GM19467 (cell line): ENCODE measurements at regions not wholly inside any gene's neighbourhood (a gene's known extent, or its start where the extent isn't known, plus 50 kb on each side); places are given as distances from the start of the nearest gene placed in this dataset.
"Not testable (repeated sequence)": the region's sequence is repeated elsewhere in the genome, so short reads cannot be mapped to it uniquely, and the experiment has no call there.

ENCODE experiments used
- ATAC-seq: cut with Tn5 transposase; IDR thresholded peaks from one replicate; pipeline ENCODE4 v1.9.1; 2021; ENCODE audit warnings: mild to moderate bottlenecking, moderate library complexity; ENCODE audit not compliant: unreplicated experiment

DNA sequence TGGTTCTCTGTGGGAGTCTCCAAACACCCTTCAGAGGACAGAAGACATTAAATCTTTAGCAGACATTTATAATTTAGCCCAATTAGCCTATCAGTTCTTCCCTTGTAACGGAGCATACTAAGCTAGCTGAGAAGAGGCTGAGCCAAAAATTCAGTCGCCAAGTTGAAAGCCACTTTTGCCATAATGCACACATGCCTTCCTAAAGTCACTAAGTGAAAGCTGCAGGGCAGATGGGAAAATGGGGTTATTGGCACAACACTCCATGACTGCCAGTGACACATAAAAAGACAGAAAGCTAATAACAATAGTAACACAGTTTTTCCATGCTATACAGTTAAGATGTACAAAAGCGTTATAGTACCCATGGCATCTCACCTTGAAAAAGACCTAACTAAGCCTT lies 176.2 kb downstream of the DIRAS2 start:
- no peak for ATAC-seq

- no peak for ATAC-seq
Observed at GRCh38 chr9:90469435-90469834, 173.2 kb downstream of the DIRAS2 start.

DNA sequence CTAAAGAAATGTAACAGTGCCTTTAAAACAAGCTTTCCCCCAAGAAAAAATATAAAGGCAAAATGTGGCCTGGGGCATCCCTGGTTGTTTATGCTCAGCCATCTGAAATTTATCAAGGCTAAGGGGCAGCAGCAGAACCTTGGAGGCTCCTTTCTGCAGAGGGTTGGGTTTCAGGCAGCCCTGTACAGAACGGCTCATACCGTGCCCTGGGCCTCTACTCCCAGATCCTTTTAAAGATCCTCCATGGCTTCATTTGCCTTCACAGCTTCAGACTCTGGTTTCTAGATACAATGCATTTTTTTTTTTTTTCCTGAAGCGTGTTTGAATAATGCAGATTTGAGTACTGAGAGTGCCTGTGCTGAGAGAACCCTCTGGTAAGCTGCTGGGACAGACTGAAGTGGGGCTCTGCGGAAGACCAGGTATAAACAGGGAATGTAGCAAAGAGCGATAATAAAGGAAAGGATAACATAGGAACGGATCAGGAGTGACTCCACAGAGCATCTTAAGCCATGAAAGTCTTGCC lies 172.7 kb downstream of the DIRAS2 start:
- no peak for ATAC-seq

DNA sequence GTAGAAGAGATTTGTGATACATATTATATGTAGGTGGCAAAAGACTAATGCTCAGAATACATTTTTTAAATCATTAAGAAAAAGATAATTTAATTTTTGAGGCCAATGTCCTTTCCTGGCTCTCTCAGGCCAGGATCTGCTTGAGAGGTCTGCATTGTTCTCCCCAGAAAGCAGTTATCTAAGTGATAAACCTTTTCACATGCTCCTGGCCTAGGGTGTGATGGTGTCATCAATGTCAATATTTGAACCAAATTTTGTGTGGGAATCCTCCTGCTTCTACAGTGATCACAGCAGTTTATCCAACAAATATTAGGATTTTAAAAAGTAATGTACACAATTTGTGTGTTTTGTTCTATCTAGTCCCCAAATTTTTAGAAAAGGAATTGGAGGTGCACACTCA lies 166.6 kb downstream of the DIRAS2 start:
- ATAC-seq, result no peak

GRCh38 chr9:90477535-90477934 lies 165.1 kb downstream of the DIRAS2 start:
- ATAC-seq, result no peak

GRCh38 chr9:90478821-90479220 lies 163.8 kb downstream of the DIRAS2 start:
- ATAC-seq, result no peak

DNA sequence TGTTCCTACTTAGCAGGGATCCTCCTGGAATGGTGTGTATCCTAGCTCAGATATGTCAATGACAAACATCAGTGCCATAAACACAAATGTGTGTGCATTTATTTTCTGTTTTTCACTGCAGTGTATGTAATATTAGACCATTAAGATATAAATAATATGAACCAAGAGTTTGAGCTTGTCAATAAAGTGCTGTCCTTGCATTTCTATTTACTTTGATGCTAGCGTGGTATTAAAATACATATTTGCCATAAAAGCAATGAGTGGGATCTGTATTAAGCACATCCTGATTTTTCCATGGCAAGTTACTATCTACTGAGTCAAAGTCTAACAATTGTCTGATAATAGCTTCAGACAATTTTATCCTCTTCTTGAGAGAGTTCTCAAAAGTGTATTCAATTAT lies 157.6 kb downstream of the DIRAS2 start:
- no peak for ATAC-seq

- ATAC-seq, result no peak
Observed at GRCh38 chr9:90489066-90489465, 153.6 kb downstream of the DIRAS2 start.

GRCh38 chr9:90499761-90500160 lies 142.9 kb downstream of the DIRAS2 start:
- ATAC-seq, result no peak

GRCh38 chr9:90502134-90502533 lies 140.5 kb downstream of the DIRAS2 start:
- no peak for ATAC-seq

- peak; percentile 67 for ATAC-seq
Observed at GRCh38 chr9:90504486-90504885, 138.1 kb downstream of the DIRAS2 start.

GRCh38 chr9:90505695-90506094 lies 136.9 kb downstream of the DIRAS2 start:
- no peak for ATAC-seq

- not testable (repeated sequence) for ATAC-seq
Observed at GRCh38 chr9:90506402-90506801, 136.2 kb downstream of the DIRAS2 start.

DNA sequence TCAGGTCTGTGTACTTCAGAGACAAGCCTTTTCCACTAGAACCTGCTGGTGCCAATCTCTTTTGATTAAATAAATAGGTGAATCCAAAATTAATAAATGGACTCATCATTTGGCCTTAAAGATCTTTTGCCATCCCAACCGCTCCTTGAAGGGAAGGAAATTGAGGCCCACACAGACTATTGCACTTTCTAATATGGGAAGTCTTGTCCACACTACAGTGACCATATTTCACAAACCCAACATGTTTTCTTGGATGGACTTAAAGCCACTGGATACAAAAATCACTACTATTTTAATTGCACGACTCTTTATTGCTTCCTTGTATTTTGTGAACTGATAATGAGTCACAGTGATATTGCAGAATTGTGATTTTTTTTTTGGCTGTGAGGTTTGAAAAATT lies 135.0 kb downstream of the DIRAS2 start:
- no peak for ATAC-seq

DNA sequence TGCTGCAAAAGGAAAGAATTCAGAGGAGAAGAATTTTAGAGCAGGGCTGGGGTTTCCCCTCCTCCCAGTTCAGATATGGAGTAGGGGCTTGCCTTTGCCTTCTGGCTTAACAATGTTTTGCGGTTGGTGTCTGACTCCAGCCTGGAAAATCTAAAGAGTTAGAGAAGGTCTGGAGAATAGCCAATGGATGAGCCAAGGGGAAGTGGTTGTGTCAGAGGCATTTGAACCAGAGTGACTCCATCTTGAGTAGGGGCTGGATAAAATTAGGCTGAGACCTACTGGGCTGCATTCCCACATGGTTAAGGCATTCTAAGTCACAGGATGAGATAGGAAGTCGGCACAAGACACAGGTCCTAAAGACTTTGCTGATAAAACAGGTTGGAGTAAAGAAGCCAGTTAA lies 133.7 kb downstream of the DIRAS2 start:
- ATAC-seq, result no peak

GRCh38 chr9:90511711-90512110 lies 130.9 kb downstream of the DIRAS2 start:
- no peak for ATAC-seq

DNA sequence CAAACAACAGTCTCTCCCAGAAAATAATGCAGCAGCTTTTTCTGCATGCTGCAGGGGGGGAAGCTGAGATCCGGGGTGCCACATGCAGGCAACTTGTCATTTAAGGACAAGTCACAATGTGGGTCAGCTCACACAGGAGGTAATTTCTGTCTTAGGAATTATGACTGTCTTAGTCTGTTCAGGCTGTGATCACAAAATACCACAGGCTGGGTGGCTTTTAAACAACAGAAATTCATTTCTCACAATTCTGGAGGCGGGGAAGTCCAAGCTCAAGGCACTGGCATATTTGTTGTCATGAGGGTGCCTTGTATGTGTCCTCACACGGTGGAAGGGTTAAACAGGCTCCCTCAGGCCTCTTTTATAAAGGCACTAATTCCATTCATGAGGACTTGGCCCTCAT lies 127.7 kb downstream of the DIRAS2 start:
- ATAC-seq, result no peak

DNA sequence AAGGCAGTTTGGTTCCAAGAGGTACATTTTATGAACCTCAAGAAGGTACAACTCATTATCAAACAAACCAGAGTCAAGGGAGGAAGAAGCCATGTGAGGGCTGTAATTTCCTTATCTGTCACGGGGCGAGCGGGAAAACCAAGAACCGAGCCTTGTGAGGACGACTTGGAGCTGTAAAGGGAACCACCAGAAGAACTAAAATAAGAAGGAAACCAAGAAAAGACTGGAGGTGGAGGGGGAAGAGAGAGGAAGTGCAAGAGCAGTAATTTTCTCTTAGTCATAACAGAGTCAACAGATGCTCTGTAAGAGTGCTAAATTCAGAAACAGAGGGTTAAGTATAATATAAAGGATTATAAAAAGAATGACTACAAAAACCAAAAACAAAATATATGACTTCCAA lies 127.1 kb downstream of the DIRAS2 start:
- no peak for ATAC-seq

- ATAC-seq, result no peak
Observed at GRCh38 chr9:90517103-90517502, 125.5 kb downstream of the DIRAS2 start.

- no peak for ATAC-seq
Observed at GRCh38 chr9:90521811-90522570, 120.6 kb downstream of the DIRAS2 start.

- ATAC-seq, result no peak
Observed at GRCh38 chr9:90523958-90524357, 118.7 kb downstream of the DIRAS2 start.

DNA sequence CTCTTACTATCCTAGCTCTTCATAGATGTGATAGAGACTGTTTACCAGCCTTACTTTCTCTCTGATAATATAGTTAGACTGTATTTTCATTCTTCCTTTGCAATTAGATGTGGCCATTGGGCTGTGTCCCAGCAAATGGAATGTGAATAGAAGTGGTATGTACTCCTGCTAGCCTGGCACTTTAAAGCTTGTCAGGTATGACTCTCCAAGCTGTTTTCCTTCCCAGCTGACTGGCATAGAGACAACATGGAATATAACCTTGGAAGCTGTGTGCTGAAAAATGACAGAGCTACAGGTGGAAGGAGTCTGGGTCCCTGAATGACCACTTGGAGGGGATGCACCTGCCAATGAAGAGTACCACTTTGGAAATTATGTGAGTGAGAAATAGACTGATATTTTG lies 116.2 kb downstream of the DIRAS2 start:
- ATAC-seq, result no peak

- not testable (repeated sequence) for ATAC-seq
Observed at GRCh38 chr9:90536094-90536493, 106.5 kb downstream of the DIRAS2 start.
